Ovary (tissue), 7 donors: ENCODE measurements at regions not wholly inside any gene's neighbourhood (a gene's known extent, or its start where the extent isn't known, plus 50 kb on each side); places are given as distances from the start of the nearest gene placed in this dataset.

ENCODE experiments used
- DNase-seq, 5 donors: peaks; one replicate each; pipeline ENCODE4 v3.0.0-alpha.2; 2019 to 2020
- H3K27ac ChIP-seq, 2 donors: fragments of 200-600 bp; one replicate each; pipeline versions ENCODE4 v1.5.1 to v1.8.0; 2019 to 2022
- H3K27me3 ChIP-seq: fragments of 200-600 bp; one replicate; pipeline ENCODE4 v1.8.0; 2022
- H3K36me3 ChIP-seq: fragments of 200-600 bp; sonication (generic); one replicate; pipeline ENCODE4 v1.5.1; 2019
- H3K4me1 ChIP-seq: one replicate; pipeline ENCODE4 v1.8.1; 2013; ENCODE audit warnings: mild to moderate bottlenecking, moderate library complexity; ENCODE audit not compliant: insufficient read depth
- H3K4me3 ChIP-seq: fragments of 200-600 bp; sonication (generic); one replicate; pipeline ENCODE4 v1.5.1; 2017
- H3K9me3 ChIP-seq, 2 donors: fragments of 200-600 bp in 1 of 2; sonication (generic) in 1 of 2; one replicate each; pipeline versions ENCODE4 v1.5.1 to v1.8.1; 2013 to 2019; ENCODE audit warnings: mild to moderate bottlenecking in 1 of 2, moderate library complexity in 1 of 2
- CTCF ChIP-seq, 3 donors: fragments of 450-650 bp in 2 of 3; fragments of 200-600 bp in 1 of 3; IDR thresholded peaks; one replicate each; pipeline versions ENCODE4 v1.5.1 to v1.8.0; 2016 to 2022; ENCODE audit warnings: antibody characterized with exemption in 3 of 3, mild to moderate bottlenecking in 1 of 3
- EP300 ChIP-seq: sonication (generic); formaldehyde crosslinking; IDR thresholded peaks from one replicate; pipeline ENCODE4 v1.6.1; 2017; ENCODE audit warnings: antibody characterized with exemption
- POLR2A ChIP-seq: fragments of 450-650 bp; IDR thresholded peaks from one replicate; pipeline ENCODE4 v1.6.1; 2017; ENCODE audit warnings: antibody characterized with exemption, mild to moderate bottlenecking, moderate library complexity
- WGBS, 3 donors: extraction: QIAGEN DNeasy Blood & Tissue Kit in 1 of 3; methylation state at CpG; one replicate each; pipeline versions ENCODE4 v1.1.5 to v1.1.7; 2013 to 2017; 5-methylcytosine and 5-hydroxymethylcytosine counted together
- intact Hi-C, 4 donors: fragments of 100-400 bp; cut with DNase I; formaldehyde crosslinking; loops; one replicate each; pipeline versions ENCODE4 v1.11.0 to v1.15.1; 2022 to 2023
- donor health status: DM: no; HTN: no; CAD: no; lungs with moderate emphysema.
- donor health status: DM: no; HTN: no; CAD: no.
- donor health status: Bipolar disorder and iron deficiency.
- donor health status: DM: no; HTN: no; CAD: no.
- donor health status: DM: yes; HTN: yes; CAD: no.

- intact Hi-C loops = no loop called here
- no peak for DNase-seq
- Histone ChIP-seq H3K27ac (no peak overlapping the region), H3K36me3 (no peaks in the 10 kb centered on the region), H3K27me3 (no peaks in the 10 kb centered on the region), H3K4me1 (no peaks in the 10 kb centered on the region), H3K4me3 (no peak overlapping the region), H3K9me3 (no peaks in the 10 kb centered on the region)
- TF ChIP-seq POLR2A (no peak), EP300 (no peak), CTCF (IDR thresholded peaks at IDR 0.05) (no peak)
- WGBS, 3 donors = 80 to 95% (median 94%) methylated on average over 1 of the region's 1 CpG
Measured at GRCh38 chr5:104429911-104430310, 867.3 kb upstream of the NUDT12 start.

GRCh38 chr5:104421431-104421830 lies 858.8 kb upstream of the NUDT12 start:
- 82 to 92% (median 90%) methylated on average over 4 of the region's 4 CpGs for WGBS, 3 donors

GRCh38 chr5:104418056-104418455 lies 855.5 kb upstream of the NUDT12 start:
- DNase-seq = no peak
- Histone ChIP-seq H3K9me3 (no peaks in the 10 kb centered on the region), H3K4me3 (no peak overlapping the region), H3K27ac (no peak overlapping the region), H3K27me3 (no peaks in the 10 kb centered on the region), H3K4me1 (no peaks in the 10 kb centered on the region), H3K36me3 (no peaks in the 10 kb centered on the region)
- 87 to 93% (median 92%) methylated on average over 1 of the region's 1 CpG for WGBS, 3 donors
- intact Hi-C loops = no loop called here
- TF ChIP-seq CTCF (IDR thresholded peaks at IDR 0.05) (no peak), POLR2A (no peak), EP300 (no peak)

More at GRCh38 chr5:104421431-104421830, 858.8 kb upstream of the NUDT12 start:
- no peak overlapping the region for H3K27ac ChIP-seq
- TF ChIP-seq EP300 (no peak), CTCF (IDR thresholded peaks at IDR 0.05) (no peak), POLR2A (no peak)
- no peaks in the 10 kb centered on the region for H3K9me3 ChIP-seq
- intact Hi-C loops = no loop called here
- no peaks in the 10 kb centered on the region for H3K27me3 ChIP-seq
- H3K4me3 ChIP-seq = no peak overlapping the region
- H3K36me3 ChIP-seq = no peaks in the 10 kb centered on the region
- H3K4me1 ChIP-seq = no peaks in the 10 kb centered on the region
- no peak for DNase-seq

DNA sequence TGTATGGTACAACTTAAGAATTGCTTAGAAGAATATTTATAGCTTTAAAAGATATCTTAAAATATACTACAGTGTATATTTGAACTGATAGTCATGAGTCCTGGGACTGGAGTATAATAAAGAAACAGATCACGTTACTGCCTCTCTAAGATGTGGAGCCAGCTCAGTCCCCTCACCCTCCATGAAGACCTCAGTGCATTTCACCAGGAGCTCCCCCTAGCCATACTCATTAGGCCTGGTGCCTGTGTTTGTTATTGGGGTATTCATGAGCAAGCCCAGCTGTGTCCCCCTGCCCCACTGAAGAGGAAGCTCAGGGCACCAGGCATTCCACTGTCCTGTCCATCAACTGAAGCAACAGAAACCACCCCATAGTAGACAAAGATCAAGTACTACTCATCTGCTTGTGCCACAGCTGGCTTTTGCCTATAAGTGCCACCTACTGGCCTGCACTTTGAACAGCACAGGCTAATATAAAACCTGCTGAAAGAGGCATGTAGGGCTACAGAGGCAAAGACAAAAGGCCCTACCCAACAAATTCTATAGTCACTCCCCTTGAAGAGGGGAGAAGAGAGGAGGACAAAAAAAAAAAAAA lies 850.2 kb upstream of the NUDT12 start:
- no peaks in the 10 kb centered on the region for H3K4me1 ChIP-seq
- no peaks in the 10 kb centered on the region for H3K9me3 ChIP-seq
- H3K27ac ChIP-seq = no peak overlapping the region
- 75 to 92% (median 81%) methylated on average over 1 of the region's 1 CpG for WGBS, 3 donors
- no peak overlapping the region for H3K4me3 ChIP-seq
- no peaks in the 10 kb centered on the region for H3K36me3 ChIP-seq
- DNase-seq = no peak
- intact Hi-C loops = no loop called here
- no peaks in the 10 kb centered on the region for H3K27me3 ChIP-seq
- TF ChIP-seq POLR2A (no peak), EP300 (no peak), CTCF (IDR thresholded peaks at IDR 0.05) (no peak)
